HCT116 (cell line): ENCODE measurements at regions not wholly inside any gene's neighbourhood (a gene's known extent, or its start where the extent isn't known, plus 50 kb on each side); places are given as distances from the start of the nearest gene placed in this dataset.

ENCODE experiments used
- ATAC-seq: fragments of 200-7000 bp; cut with Tn5 transposase; 2 replicates; pipeline ENCODE4 v1.9.1; 2020; ENCODE audit warnings: mild to moderate bottlenecking, moderate library complexity
- BruUV-seq: library from RNA; stranded (reverse); fragments of 400-500 nt; replicated peaks from 2 replicates; lab custom pipeline; 2021; lab: Mats Ljungman, UMichigan
- CTCF ChIA-PET: fragments of 300-600 bp; sonication (Branson Sonifier 250); formaldehyde crosslinking; loops from one replicate; lab custom pipeline; 2021; ENCODE audit warnings: antibody characterized with exemption; lab: Charles Lee
- POLR2A ChIA-PET: fragments of 300-600, 350-600 bp; sonication (Branson Sonifier 250); formaldehyde crosslinking; loops from one replicate; lab custom pipeline; 2021; ENCODE audit warnings: antibody characterized with exemption; lab: Charles Lee
- RAD21 ChIA-PET, 2 experiments: fragments of 300-600 bp; sonication (Branson Sonifier 250); formaldehyde crosslinking; loops; one replicate each; lab custom pipeline; 2023; ENCODE audit warnings: low total read pairs in 2 of 2; ENCODE audit not compliant: uncharacterized antibody in 2 of 2, unreplicated experiment in 2 of 2, low non-redundant PET in 1 of 2; lab: Charles Lee
- DNase-seq: peaks from one replicate; pipeline ENCODE4 v3.0.0-alpha.2; 2010; ENCODE audit warnings: low read depth, low spot score
- H2AFZ ChIP-seq: fragments of 200-600 bp; shearing (Covaris generic), sonication (generic); 2 replicates; pipeline ENCODE4 v1.6.1; 2017; ENCODE audit warnings: low read depth, mixed run types, mixed read lengths, antibody characterized with exemption, low read length; ENCODE audit not compliant: poor library complexity, severe bottlenecking
- H3K27ac ChIP-seq: 2 replicates; pipeline ENCODE4 v1.5.1; 2012; ENCODE audit warnings: low read depth, low read length
- H3K27me3 ChIP-seq: fragments of 200-600 bp; sonication (generic); 2 replicates; pipeline ENCODE4 v1.6.1; 2016; ENCODE audit warnings: mixed run types, low read length, mixed read lengths; ENCODE audit not compliant: insufficient read depth
- H3K36me3 ChIP-seq, 2 experiments: fragments of 200-500 bp in 1 of 2; fragments of 200-600 bp in 1 of 2; sonication (Bioruptor generic) in 1 of 2; sonication (generic) in 1 of 2; 2 replicates each; pipeline versions ENCODE4 v1.5.1 to v1.6.1; 2014 to 2016; ENCODE audit warnings: low read length in 2 of 2, inconsistent platforms in 1 of 2, mixed read lengths in 1 of 2, mixed run types in 1 of 2; ENCODE audit not compliant: insufficient read depth in 2 of 2, control insufficient read depth in 1 of 2
- H3K4me1 ChIP-seq, 2 experiments: fragments of 200-600 bp in 1 of 2; sonication (generic) in 1 of 2; 2 replicates each; pipeline versions ENCODE4 v1.5.1 to v1.6.1; 2012 to 2017; ENCODE audit warnings: low read length in 2 of 2, inconsistent platforms in 1 of 2, mild to moderate bottlenecking in 1 of 2, mixed read lengths in 1 of 2, mixed run types in 1 of 2, moderate library complexity in 1 of 2; ENCODE audit not compliant: insufficient read depth in 2 of 2, control insufficient read depth in 1 of 2
- H3K4me2 ChIP-seq: fragments of 200-600 bp; sonication (generic); 2 replicates; pipeline ENCODE4 v1.6.1; 2017; ENCODE audit warnings: mixed run types, low read length, mixed read lengths
- H3K4me3 ChIP-seq, 2 experiments: fragments of 200-600 bp in 1 of 2; sonication (generic) in 1 of 2; replicated peaks in 1 of 2; 2 replicates each; pipeline ENCODE4 v1.5.1; 2011 to 2016; ENCODE audit warnings: low read length in 2 of 2, control low read depth in 1 of 2, low read depth in 1 of 2, mild to moderate bottlenecking in 1 of 2, mixed read lengths in 1 of 2, mixed run types in 1 of 2
- H3K79me2 ChIP-seq: fragments of 200-600 bp; sonication (generic); 2 replicates; pipeline ENCODE4 v1.6.1; 2017; ENCODE audit warnings: mild to moderate bottlenecking, mixed run types, low read length, moderate library complexity, mixed read lengths; ENCODE audit not compliant: insufficient read depth
- H3K9ac ChIP-seq: fragments of 200-600 bp; sonication (generic); 2 replicates; pipeline ENCODE4 v1.6.1; 2016; ENCODE audit warnings: low read length, mixed read lengths
- H3K9me2 ChIP-seq: fragments of 200-600 bp; sonication (generic), shearing (Covaris generic); 2 replicates; pipeline ENCODE4 v1.6.1; 2017; ENCODE audit warnings: mixed run types, mild to moderate bottlenecking, moderate library complexity; ENCODE audit not compliant: insufficient read depth
- H3K9me3 ChIP-seq, 2 experiments: fragments of 200-500 bp in 1 of 2; fragments of 200-600 bp in 1 of 2; sonication (Bioruptor generic) in 1 of 2; sonication (generic) in 1 of 2; 2 replicates each; pipeline ENCODE4 v1.6.1; 2014 to 2017; ENCODE audit warnings: low read length in 2 of 2, mixed read lengths in 2 of 2, inconsistent platforms in 1 of 2, low read depth in 1 of 2, mild to moderate bottlenecking in 1 of 2, mixed run types in 1 of 2, moderate library complexity in 1 of 2; ENCODE audit not compliant: control insufficient read depth in 1 of 2, insufficient read depth in 1 of 2
- H4K20me1 ChIP-seq: fragments of 200-600 bp; sonication (generic), shearing (Covaris generic); 2 replicates; pipeline ENCODE4 v1.6.1; 2017; ENCODE audit warnings: mixed run types, mild to moderate bottlenecking, moderate library complexity; ENCODE audit not compliant: insufficient read depth
- CBX3 ChIP-seq: IDR thresholded peaks from 2 replicates; pipeline ENCODE4 v1.6.1; 2012; ENCODE audit warnings: low read depth
- CEBPB ChIP-seq: IDR thresholded peaks from 2 replicates; pipeline ENCODE4 v1.6.1; 2012; ENCODE audit warnings: low read depth
- EGR1 ChIP-seq: IDR thresholded peaks from 2 replicates; pipeline ENCODE4 v1.6.1; 2012; ENCODE audit warnings: low read depth
- ELF1 ChIP-seq: IDR thresholded peaks from 2 replicates; pipeline ENCODE4 v1.6.1; 2012; ENCODE audit warnings: low read depth, borderline replicate concordance
- EZH2 ChIP-seq: fragments of 200-600 bp; sonication (generic); IDR thresholded peaks from 2 replicates; pipeline ENCODE4 v1.6.1; 2017; ENCODE audit warnings: antibody characterized with exemption, mixed run types
- EZH2phosphoT487 ChIP-seq: fragments of 200-600 bp; IDR thresholded peaks from 2 replicates; pipeline ENCODE4 v1.6.1; 2018; ENCODE audit warnings: antibody characterized with exemption, borderline replicate concordance
- FOSL1 ChIP-seq: IDR thresholded peaks from 2 replicates; pipeline ENCODE4 v1.6.1; 2012; ENCODE audit warnings: low read depth
- POLR2A ChIP-seq: IDR thresholded peaks from 2 replicates; pipeline ENCODE4 v1.7.0; 2011; ENCODE audit warnings: borderline replicate concordance; ENCODE audit not compliant: insufficient read depth, insufficient read length; ENCODE audit errors: extremely low read depth
- POLR2AphosphoS5 ChIP-seq: IDR thresholded peaks from 2 replicates; pipeline ENCODE4 v1.6.1; 2011; ENCODE audit warnings: mild to moderate bottlenecking, low read depth, low read length, moderate library complexity
- SP1 ChIP-seq: IDR thresholded peaks from 2 replicates; pipeline ENCODE4 v1.6.1; 2012; ENCODE audit warnings: low read depth
- SRF ChIP-seq: IDR thresholded peaks from 2 replicates; pipeline ENCODE4 v1.6.1; 2012; ENCODE audit warnings: low read depth
- TCF7L2 ChIP-seq: IDR thresholded peaks from 2 replicates; pipeline ENCODE4 v1.7.0; 2011; ENCODE audit warnings: borderline replicate concordance, inconsistent platforms; ENCODE audit not compliant: insufficient read depth, insufficient read length; ENCODE audit errors: extremely low read depth
- YY1 ChIP-seq: IDR thresholded peaks from 2 replicates; pipeline ENCODE4 v1.6.1; 2011; ENCODE audit warnings: low read length, low read depth, moderate library complexity, mild to moderate bottlenecking; ENCODE audit not compliant: insufficient replicate concordance; ENCODE audit errors: extremely low read depth
- ZFX ChIP-seq: fragments of 450-650 bp; IDR thresholded peaks from 2 replicates; pipeline ENCODE4 v1.6.1; 2017
- intact Hi-C: fragments of 100-400 bp; cut with micrococcal nuclease; formaldehyde crosslinking; loops from 2 replicates; pipeline ENCODE4 v1.10.0; 2022
- TF ChIP-seq, protein P1 (sequence below): IDR thresholded peaks from 2 replicates; pipeline ENCODE4 v1.6.1; 2012
- TF ChIP-seq, protein P2 (sequence below): IDR thresholded peaks from 2 replicates; pipeline ENCODE4 v1.6.1; 2011; ENCODE audit warnings: mild to moderate bottlenecking, low read length, moderate library complexity; ENCODE audit not compliant: insufficient replicate concordance; ENCODE audit errors: extremely low read depth
- TF ChIP-seq, protein P3 (sequence below), 3 experiments: fragments of 200-600 bp in 1 of 3; sonication (generic) in 1 of 3; IDR thresholded peaks in 2 of 3; conservative IDR thresholded peaks in 1 of 3; 2 replicates each; pipeline ENCODE4 v1.5.1; 2012 to 2017; ENCODE audit warnings: low read depth in 2 of 3, low read length in 2 of 3, antibody characterized with exemption in 1 of 3, borderline replicate concordance in 1 of 3, control low read depth in 1 of 3, mild to moderate bottlenecking in 1 of 3, mixed read lengths in 1 of 3, mixed run types in 1 of 3, moderate library complexity in 1 of 3; ENCODE audit not compliant: insufficient read depth in 1 of 3

DNA sequence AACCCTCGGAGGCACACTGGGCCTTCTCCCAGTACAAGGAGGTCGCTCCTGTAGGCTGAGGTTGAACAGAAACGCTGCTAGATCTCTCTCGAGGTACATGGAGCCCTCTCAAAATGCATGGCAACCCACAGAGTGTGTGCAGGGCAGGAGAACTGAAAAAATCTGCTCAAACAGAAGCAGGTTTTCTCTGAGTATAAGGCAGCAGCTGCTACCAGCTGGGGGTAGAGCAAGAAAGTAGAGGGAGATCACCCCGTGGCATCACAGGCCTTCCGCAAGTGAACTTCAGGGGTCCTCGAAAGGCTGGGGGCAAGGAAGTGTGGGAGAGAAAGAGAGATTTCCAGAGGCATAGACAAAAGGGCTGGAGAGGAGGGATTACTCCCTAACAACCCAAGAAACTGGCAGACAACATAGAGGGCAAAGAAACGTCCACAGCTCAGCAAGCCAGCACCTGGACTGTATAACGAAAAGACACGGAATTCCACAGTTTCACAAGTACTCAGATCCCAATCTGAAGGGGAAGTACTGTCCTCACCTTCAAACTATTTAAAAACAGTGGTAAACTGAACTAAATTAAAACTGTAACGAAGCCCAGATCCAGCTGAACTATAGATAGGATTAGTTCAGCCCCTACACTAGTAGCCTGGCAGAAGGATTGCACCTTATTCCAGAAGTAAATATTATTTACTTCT lies 299.2 kb downstream of the IPMK start:
- Histone ChIP-seq H3K4me3 (no peak overlapping the region), H3K4me2 (no peak overlapping the region), H3K36me3 (no peaks in the 10 kb centered on the region), H3K79me2 (no peaks in the 10 kb centered on the region), H3K9me3 (no peaks in the 10 kb centered on the region), H3K27ac (no peak overlapping the region), H4K20me1 (no peaks in the 10 kb centered on the region), H3K27me3 (no peaks in the 10 kb centered on the region), H3K9ac (no peak overlapping the region), H3K9me2 (no peaks in the 10 kb centered on the region), H2AFZ (no peak overlapping the region), H3K4me1 (no peaks in the 10 kb centered on the region)
- ATAC-seq = no peak
- CTCF ChIA-PET = no interaction called here
- TF ChIP-seq, protein P1, sequence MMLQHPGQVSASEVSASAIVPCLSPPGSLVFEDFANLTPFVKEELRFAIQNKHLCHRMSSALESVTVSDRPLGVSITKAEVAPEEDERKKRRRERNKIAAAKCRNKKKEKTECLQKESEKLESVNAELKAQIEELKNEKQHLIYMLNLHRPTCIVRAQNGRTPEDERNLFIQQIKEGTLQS = no peak
- TF ChIP-seq ELF1 (no peak), CBX3 (no peak), SRF (no peak), EGR1 (no peak), FOSL1 (no peak), ZFX (no peak), TCF7L2 (no peak), YY1 (no peak)
- intact Hi-C loops = no loop called here
- no peak for DNase-seq
- POLR2A ChIA-PET = no interaction called here
- RAD21 ChIA-PET = no interaction called here
- BruUV-seq = no TSS peak

DNA sequence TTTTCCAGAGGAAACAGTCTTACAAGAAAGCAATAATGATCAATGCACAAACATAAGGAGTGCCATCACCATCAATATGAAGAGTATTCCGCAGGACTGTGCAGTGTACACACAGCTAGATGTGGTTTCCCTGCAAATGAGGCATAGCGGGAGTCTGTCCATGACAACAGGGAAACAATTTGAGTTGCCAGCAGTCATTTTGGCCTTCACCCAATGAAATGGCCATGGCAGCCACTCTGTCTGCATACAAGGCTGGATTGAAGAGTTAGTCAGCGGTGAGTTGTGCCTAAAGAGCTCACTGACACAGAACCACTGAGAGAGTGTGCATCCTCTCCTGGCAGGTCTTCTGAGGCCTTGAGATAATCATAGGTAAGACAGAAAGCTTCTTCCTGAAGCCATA lies 303.3 kb downstream of the IPMK start:
- intact Hi-C loops = no loop called here
- ATAC-seq (no peak), DNase-seq (no peak)
- Histone ChIP-seq H3K9me3 (no peaks in the 10 kb centered on the region), H3K9ac (no peak overlapping the region), H3K4me3 (no peak overlapping the region), H3K79me2 (no peaks in the 10 kb centered on the region), H3K27me3 (no peaks in the 10 kb centered on the region), H3K27ac (no peak overlapping the region), H4K20me1 (no peaks in the 10 kb centered on the region), H3K4me1 (no peaks in the 10 kb centered on the region), H3K4me2 (no peak overlapping the region), H2AFZ (no peak overlapping the region), H3K9me2 (no peaks in the 10 kb centered on the region), H3K36me3 (no peaks in the 10 kb centered on the region)
- POLR2A ChIA-PET = no interaction called here
- BruUV-seq = no TSS peak
- CTCF ChIA-PET = no interaction called here
- RAD21 ChIA-PET = no interaction called here
- no peak for TF ChIP-seq SP1
- no peak for TF ChIP-seq POLR2A
- no peak for TF ChIP-seq EZH2phosphoT487
- no peak for TF ChIP-seq ELF1
- TF ChIP-seq CBX3 = no peak
- no peak for TF ChIP-seq CEBPB
- no peak for TF ChIP-seq FOSL1
- TF ChIP-seq EZH2 = no peak
- TF ChIP-seq, protein P2, sequence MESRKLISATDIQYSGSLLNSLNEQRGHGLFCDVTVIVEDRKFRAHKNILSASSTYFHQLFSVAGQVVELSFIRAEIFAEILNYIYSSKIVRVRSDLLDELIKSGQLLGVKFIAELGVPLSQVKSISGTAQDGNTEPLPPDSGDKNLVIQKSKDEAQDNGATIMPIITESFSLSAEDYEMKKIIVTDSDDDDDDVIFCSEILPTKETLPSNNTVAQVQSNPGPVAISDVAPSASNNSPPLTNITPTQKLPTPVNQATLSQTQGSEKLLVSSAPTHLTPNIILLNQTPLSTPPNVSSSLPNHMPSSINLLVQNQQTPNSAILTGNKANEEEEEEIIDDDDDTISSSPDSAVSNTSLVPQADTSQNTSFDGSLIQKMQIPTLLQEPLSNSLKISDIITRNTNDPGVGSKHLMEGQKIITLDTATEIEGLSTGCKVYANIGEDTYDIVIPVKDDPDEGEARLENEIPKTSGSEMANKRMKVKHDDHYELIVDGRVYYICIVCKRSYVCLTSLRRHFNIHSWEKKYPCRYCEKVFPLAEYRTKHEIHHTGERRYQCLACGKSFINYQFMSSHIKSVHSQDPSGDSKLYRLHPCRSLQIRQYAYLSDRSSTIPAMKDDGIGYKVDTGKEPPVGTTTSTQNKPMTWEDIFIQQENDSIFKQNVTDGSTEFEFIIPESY = no peak
- TF ChIP-seq SRF = no peak
- TF ChIP-seq, protein P3, sequence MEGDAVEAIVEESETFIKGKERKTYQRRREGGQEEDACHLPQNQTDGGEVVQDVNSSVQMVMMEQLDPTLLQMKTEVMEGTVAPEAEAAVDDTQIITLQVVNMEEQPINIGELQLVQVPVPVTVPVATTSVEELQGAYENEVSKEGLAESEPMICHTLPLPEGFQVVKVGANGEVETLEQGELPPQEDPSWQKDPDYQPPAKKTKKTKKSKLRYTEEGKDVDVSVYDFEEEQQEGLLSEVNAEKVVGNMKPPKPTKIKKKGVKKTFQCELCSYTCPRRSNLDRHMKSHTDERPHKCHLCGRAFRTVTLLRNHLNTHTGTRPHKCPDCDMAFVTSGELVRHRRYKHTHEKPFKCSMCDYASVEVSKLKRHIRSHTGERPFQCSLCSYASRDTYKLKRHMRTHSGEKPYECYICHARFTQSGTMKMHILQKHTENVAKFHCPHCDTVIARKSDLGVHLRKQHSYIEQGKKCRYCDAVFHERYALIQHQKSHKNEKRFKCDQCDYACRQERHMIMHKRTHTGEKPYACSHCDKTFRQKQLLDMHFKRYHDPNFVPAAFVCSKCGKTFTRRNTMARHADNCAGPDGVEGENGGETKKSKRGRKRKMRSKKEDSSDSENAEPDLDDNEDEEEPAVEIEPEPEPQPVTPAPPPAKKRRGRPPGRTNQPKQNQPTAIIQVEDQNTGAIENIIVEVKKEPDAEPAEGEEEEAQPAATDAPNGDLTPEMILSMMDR (IDR thresholded peaks at IDR 0.05 in 2 of 3, conservative IDR thresholded peaks at IDR 0.05 in 1 of 3; ENCODE audit: borderline replicate concordance in 1 of 3, insufficient read depth in 1 of 3, low read depth in 2 of 3, low read length in 2 of 3) = no peak
- no peak for TF ChIP-seq YY1
- TF ChIP-seq POLR2AphosphoS5 = no peak
